M059J (cell line): ENCODE measurements at regions not wholly inside any gene's neighbourhood (a gene's known extent, or its start where the extent isn't known, plus 50 kb on each side); places are given as distances from the start of the nearest gene placed in this dataset.
A peak's percentile ranks its signal among the peaks of the same experiment; 100 is the strongest.
"Not testable (repeated sequence)": the region's sequence is repeated elsewhere in the genome, so short reads cannot be mapped to it uniquely, and the experiment has no call there.

Experiments used
- DNase-seq: peaks from one replicate; pipeline ENCODE4 v3.0.0-alpha.2; 2012; ENCODE audit warnings: low read depth

DNA sequence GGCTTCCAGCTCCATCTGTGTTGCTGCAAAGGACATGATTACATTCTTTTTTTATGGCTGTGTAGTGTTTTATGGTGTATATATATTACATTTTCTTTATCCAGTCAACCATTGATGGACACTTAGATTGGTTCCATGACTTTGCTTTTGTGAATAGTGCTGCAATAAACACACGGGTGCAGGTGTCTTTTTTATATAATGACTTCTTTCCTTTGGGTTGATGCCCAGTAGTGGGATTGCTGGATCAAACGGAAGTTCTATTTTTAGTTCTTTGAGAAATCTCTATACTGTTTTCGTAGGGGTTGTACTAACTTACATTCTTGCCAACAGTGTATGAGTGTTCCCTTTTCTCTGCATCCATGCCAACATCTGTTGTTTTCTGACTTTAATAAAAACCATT lies 189.7 kb downstream of the ACTR3B start:
- DNase-seq: no peak

DNA sequence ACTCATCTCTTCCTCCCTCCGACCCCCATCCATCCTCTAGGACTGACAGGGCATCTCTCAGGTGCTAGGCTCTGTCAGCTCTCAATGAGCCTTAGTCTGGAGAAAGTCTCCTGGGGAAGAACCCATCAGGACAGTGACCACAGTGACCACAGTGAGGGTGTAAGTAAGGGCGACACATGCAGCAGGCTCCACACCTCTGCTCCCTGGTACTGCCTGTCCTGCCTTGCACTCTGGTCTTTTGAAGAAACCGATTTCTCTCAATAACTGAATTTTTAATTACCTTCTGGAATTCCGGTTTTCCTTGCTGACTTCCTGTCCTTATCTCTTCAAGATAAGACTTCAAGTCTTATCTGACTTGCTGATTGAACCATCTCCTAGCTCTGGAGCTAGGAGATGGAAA lies 190.2 kb downstream of the ACTR3B start:
- DNase-seq: no peak

DNA sequence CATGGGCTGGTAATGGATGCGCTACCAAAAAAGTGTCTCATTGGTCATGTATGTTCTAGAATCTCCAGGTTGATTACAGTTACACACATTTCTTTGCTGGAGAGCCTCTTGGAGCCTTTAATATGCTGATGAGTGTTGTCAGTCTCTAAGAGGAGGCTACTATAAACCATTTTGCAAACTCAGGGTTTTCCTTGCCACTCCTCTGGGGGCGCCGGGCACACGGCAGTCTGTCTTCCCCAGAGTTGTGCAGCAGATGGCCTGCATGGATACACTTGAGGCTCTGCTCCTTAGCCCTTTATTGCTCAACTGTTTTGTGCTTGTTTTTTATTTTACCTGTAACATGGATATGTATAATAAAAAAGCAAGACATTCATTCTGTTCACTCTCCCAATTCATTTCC lies 196.5 kb downstream of the ACTR3B start:
- DNase-seq: no peak

DNA sequence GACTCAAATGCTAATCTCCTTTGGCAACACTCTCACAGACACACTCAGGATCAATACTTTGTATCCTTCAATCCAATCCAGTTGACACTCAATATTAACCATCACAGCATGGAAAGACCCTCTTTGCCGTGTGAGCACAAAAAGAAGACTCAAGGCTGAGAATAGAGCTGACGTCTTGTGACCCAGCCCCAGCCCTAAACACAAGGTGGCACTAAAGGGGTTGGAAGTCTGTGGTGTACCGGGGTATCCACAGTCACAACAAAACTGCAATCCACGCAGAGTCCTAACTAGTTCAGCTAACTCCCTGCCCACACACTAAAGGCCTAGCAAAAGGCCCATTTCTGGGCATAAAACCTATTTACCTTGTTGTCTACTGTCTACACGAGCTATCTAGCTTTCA lies 200.1 kb downstream of the ACTR3B start:
- DNase-seq: no peak

DNA sequence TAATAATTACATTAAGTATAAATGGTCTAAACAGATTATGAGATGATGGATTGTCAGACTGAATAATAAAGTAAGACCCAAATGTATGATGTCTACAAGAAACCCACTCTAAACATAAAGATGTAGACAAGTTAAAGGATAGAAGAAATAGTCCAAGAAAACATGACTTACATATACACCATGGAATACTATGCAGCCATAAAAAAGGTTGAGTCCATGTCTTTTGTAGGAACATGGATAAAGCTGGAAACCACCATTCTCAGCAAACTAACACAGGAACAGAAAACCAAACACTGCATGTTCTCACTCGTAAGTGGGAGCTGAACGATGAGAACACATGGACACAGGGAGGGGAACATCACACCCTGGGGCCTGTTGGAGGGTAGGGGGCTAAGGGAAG lies 202.2 kb downstream of the ACTR3B start:
- DNase-seq: not testable (repeated sequence)

DNA sequence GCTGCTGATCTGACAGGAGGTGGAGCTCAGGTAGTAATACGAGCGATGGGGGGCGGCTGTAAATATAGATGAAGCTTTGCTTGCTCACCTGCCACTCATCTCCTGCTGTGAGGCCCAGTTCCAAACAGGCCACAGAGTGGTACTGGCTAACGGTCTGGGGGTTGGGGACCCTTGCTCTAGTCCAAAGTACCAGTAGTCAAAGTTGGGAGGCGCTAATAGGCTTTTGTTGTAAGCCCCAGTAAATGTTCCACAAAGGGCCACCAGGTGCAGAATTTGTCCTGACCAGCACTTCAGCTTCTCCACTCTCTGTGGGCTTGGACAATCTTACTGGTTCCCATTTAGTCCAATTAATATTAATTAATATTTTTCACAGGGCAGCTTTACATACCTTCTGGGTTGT lies 206.6 kb downstream of the ACTR3B start:
- no peak for DNase-seq

DNA sequence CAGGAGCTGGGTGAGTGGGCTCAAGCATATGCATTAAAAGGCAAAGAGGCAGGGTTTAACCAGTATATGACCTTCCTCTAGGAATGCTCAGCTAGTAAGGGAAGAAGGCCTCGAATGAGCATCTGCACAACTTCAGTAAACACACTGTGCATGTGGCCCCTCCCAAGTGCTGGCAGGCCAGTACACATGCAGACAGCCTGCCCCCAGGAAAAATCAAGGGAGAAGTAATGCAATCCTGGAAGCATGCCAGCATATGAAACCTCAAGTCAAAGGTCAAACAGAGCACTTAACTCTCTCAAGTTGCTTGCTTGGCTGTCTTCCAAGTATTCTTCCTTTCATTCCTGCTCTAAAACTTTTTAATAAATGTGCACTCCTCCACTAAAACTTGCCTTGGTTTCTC lies 208.4 kb downstream of the ACTR3B start:
- peak; percentile 4 for DNase-seq

DNA sequence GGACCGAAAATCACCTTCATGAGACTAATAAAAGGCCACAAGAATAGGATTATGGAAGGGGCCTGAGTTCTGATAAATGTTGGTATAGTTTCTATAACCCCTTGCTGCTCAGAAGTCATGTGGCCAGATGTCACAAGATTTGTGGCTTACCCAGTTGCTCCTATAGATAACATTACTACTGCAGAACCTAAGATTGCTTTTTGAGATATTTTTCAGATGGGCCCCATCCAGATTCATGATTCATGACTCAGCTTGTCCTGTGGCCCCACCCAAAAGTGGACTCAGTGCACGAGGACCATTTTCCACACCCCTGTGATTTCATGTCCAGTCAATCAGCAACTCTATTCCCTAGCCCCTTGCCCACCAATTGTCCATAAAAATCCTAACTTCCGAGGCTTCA lies 209.0 kb downstream of the ACTR3B start:
- no peak for DNase-seq

DNA sequence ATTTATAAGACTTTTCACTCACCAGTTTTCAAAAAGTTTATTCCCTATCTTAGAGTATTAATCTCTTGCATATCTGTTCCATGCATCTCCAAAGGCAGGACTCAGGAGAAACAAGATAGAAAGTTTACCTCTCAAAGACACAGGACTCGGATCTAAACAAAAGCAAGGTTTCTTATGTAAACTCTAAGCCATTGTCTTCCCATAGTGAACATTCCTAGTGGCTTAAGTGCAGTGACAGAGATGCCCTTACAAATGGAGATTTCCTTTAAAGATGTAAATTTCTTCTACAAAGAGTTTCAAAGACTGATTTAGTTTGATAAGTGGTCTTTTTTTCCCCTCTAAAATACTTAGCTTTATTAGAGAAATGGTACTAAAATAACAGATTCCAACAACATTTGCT lies 209.8 kb downstream of the ACTR3B start:
- DNase-seq: no peak

DNA sequence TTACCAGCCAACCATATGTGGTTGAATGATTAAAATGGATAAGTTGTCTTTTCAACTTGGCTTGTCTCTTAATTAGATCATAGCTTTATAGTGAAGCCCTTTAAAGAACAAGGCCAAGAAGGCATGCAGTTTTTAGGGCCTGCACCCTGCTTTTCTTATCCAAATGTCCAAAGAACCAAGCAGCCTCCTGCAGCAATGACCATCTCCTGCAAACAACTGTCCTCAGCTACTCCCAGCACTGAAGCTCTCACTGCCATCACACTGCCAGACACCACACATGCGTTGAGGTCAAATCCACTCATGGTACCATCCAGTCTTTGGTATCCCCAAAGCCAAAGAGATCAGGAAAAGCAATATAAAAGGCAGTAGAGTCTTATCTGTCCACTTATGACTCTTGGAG lies 210.3 kb downstream of the ACTR3B start:
- no peak for DNase-seq

DNA sequence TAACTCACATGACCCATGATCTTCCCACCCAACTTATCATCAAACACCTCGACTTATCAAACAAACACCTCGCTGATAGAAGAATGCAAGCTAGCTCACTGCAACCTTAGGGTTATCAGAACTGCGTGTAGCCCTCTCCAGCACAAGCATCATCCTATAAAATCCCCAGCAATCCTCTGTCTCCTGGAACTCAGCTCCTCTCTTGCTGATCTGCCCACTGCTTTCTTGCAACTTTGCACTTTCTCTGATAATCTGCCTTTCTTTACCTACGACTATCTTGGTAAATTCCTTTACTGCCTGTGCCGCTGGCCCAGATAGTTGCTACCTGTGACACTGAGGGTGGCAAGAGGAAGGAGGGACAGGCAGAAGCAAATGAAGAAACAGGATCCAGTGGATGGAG lies 210.9 kb downstream of the ACTR3B start:
- no peak for DNase-seq

DNA sequence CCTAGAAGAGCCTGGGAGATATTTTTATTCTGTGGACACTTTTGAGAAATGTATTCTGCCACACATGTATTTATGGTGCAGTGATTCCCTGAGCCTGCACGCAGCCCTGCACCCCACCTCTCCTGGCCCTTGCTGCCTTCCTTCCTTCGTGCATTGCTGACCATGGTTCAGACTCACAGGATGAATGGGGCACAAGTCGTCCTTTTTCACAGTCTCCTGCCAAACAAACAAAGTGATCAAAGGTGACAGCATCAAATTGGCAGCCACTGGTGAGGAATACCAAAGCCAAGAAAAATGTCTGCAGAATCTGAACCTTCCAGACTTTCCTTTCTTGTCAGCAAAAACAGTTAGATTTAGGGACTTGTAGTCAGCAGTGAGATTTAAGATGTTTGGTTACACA lies 215.0 kb downstream of the ACTR3B start:
- no peak for DNase-seq

DNA sequence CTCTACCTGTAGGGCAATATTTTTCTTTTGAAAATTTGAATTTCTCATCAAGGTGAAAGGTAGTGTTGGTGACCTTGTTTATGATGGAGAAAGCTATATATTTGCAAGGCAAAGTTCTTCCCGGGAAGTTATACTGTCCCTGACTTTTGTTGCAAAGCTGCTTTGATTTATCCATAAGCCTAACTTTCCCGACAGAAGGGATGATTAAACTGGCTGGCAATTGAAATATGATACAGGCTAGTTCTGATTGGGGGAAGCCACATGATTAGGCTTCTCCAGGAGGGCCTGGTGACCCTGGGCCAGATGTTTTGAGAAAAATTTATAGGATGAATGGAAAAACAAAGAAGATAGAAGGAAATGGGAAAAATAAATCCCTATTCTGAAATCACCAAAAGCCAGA lies 215.5 kb downstream of the ACTR3B start:
- DNase-seq: no peak

DNA sequence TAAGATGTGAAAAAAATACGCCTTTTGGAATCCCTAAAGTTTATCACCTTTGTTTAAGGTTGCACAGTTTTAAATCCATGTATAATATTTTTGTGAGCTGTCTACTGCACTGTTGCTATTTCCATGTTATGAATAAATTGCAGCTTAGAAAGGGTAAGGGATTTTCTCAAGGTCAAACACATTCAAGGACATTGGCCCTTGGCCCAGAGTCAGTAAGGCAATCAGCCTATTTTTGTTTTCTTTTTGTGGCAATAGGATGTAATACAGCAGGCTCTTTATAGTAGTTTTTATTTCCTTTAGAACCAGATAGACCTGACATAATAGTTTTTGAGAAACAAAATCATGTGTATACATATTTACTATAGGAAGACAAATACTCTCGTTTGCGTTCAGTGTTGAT lies 219.8 kb downstream of the ACTR3B start:
- DNase-seq: no peak

DNA sequence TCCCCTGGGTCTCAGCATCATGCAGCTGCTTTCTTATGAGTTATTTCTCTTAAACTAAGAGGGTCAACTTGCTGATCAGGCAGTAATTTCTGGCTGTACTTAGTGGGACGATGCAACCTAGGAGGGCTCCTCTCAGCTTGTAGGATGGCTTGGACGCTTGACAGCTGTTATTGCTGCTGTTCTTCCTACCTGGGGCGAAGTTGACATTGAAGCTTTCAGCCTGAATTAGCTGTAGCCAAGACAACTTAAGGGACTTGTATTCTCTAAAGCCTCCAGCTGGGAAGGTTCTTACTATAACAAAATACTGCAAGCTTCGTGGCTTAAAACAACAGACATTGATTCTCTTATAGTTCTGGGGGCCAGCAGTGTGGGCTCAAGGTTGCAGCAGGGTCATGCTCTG lies 224.9 kb downstream of the ACTR3B start:
- no peak for DNase-seq

DNA sequence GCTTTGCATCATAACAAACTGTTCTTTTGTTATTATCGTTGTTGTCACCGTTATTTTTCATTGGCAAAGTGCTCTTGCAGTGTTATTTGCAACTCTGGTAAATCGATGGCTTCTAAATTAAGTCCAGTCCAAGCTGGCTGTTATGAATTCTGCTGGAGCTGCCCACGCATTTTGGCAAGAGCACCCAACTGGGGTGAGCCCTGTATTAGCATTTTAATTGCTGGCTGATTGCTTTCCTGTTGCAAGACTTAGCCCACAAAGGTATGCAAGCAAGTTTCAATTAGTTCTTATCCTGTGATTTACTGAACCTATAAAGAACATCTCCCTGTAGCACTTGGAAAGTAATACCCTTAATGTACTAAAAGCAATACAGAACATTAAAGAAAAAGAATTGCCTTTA lies 226.8 kb downstream of the ACTR3B start:
- DNase-seq: no peak

DNA sequence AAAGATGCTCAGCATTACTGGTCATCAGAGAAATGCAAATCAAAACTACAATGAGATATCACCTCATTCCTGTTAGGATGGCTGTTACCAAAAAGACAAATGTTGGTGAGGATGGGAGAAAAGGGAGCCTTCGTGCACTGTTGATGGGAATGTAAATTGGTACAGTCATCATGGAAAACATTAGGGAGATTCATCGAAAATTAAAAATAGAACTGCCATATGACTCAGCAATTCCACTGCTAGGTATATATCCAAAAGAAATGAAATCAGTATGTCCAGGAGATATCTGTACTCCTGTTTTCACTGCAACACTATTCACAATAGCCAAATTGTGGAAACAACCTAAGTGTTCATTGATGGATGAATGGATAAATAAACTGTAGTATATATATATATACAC lies 228.1 kb downstream of the ACTR3B start:
- DNase-seq: no peak

DNA sequence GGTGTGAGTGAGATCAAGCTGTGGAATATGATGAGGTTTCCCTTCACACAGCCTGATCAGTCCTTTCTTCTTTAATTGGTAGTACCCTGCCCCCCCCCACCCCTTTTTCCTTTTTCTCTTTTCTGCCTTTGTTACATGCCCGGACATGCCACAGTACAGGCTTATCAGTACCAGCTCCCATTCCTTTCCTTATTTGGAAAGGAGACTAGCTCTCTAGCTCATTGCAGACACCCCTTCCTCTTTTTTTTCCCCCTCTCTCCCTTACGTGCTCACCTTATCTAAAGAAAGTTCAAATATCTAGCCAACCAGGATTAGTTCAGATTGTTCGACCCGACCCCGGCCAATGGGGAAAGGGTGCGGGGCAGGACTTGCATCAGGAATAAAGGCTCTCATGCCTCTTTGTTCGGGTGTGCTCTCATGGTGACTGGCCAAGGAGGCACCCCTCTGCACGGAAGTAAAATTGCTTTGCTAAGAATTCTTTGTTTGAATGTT lies 230.4 kb downstream of the ACTR3B start:
- no peak for DNase-seq

DNA sequence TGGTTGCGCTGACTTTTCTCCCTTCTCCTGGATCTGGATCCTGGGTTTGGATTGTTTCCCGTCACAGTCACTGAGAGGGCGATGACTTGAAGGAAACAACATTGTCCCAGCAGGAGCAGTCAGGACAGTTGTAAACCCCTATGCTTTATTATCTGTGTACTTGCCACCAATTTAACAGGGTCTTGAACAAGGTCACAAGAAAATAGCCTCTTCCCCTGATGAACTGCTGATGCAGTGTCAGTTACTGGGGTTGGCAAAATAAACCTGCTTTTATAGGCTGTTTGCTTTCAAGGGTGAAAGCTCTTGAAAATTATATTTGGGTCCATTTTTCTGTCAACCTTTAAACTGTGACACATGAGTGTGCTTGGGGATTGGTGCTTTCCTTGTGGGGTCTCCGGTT lies 238.9 kb downstream of the ACTR3B start:
- no peak for DNase-seq

DNA sequence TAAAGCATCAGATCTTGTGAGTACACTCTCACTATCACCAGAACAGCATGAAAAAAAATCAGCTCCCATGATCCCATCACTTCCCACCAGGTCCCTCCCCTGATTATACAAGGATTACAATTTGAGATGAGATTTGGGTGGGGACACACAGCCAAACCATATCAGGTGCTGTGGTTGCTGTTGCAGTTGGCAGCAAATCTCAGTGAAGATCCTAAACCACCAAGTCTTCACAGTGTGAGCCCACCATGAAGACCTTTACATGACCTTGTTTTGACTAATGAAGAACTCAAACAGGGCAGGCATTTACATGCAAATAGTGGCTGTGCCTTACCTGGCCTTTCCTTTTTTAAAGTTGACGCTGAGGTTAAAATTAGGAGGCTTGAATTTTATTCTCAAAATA lies 242.6 kb downstream of the ACTR3B start:
- no peak for DNase-seq

DNA sequence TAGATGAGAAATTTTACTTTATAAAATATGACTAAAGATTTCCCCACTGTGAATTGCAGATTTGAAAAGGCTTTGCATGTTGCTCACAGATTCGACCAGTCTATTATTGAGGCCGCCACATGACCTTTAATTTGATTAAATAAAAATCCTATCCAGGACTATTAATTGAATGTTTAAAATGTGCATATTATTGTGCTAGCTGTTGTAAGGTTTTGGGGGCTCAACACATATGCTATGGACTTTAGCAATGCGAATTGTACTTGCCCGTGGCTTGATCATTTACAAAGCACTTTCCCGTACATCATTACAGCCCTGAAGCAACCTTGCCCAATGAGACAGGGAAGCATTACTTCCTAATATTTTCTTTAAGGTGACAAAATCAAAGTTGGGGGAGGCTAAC lies 243.0 kb downstream of the ACTR3B start:
- no peak for DNase-seq

DNA sequence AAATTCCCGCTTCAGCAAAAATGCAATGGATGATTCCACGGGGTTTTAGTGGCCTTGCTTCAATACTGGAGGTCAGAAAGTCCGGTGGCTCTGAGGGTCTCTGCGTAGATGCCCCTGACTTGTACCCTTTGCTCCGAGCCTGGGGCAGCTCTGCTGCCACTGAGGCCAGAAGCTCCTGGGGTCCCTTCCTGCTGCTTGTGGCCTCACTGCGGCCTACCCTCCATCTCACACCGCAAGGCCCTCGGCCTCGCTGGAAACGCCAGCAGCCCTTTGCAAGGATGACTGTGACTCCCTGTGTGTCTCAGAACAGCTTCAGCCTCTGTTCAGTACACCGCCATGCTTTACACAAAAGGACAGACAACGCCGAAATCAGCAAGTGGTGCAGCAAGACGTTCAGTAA lies 244.8 kb downstream of the ACTR3B start:
- no peak for DNase-seq

DNA sequence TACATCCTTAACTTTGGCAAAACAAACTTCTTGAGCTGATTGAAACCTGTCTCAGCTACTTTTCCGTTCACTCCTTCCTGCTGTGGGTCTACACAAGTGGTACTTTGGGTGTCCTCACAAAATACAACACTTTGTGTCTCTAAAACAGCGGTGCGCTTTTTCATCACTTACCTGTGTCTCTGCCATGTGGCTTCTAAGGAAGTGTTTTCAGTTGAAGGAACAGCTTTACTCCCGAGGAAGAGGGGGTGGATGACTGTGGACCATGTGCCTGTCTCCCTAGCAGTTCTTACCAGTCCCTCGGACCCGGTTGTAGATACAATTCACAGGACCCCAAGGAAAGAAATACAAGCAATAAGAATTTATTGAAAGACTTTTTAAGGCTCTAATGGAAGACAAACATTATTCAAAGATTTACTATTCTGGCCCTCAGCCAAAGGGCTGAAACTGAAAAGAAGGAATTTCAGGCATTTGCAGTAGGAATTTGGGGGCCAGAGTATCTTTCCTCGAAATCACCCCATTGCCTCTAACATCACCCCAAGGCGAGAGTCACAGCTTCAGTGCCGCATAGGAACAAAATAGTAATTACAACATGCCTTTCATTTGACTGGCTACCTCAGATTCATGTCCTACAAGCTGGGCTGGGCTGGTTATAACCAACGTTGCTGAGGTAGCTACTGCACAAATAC lies 246.3 kb downstream of the ACTR3B start:
- DNase-seq: no peak

DNA sequence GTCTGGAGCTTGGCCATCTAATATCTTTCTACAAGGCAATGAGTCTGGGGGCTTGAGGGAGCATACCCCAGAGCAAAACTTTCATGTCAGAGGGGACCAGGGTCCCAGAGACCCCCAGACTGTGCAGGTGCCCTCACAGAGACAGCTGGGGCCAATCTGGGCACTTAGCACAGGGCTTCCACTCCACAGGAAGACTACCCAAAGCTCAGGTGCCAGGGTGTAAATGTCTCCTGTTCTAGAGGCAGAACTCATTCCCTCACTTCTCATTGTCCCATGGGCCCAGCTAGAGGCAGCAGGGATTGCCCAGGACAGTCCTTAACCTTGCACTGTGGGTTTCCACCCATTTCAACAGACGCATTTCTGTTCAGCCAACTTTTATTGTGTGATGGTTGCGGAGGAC lies 246.9 kb downstream of the ACTR3B start:
- DNase-seq: no peak
